SJSA1 (cell line): ENCODE measurements at regions not wholly inside any gene's neighbourhood (a gene's known extent, or its start where the extent isn't known, plus 50 kb on each side); places are given as distances from the start of the nearest gene placed in this dataset.

Source experiments
- DNase-seq, 2 experiments: peaks; one replicate each; pipeline ENCODE4 v3.0.0-alpha.2; 2015 to 2020; ENCODE audit warnings: low spot score in 2 of 2, low read depth in 1 of 2
- H3K27ac ChIP-seq: fragments of 250-450 bp; sonication (Bioruptor Pico); 2 replicates; pipeline ENCODE4 v1.5.1; 2020; ENCODE audit warnings: mild to moderate bottlenecking, moderate library complexity
- H3K27me3 ChIP-seq: fragments of 250-450 bp; sonication (Bioruptor Pico); replicated peaks from 2 replicates; pipeline ENCODE4 v1.5.1; 2020; ENCODE audit warnings: mild to moderate bottlenecking, moderate library complexity
- H3K36me3 ChIP-seq: fragments of 250-450 bp; sonication (Bioruptor Pico); 2 replicates; pipeline ENCODE4 v1.5.1; 2020; ENCODE audit warnings: mild to moderate bottlenecking
- H3K4me1 ChIP-seq: fragments of 250-450 bp; sonication (Bioruptor Pico); replicated peaks from 2 replicates; pipeline ENCODE4 v1.6.1; 2021; ENCODE audit warnings: mild to moderate bottlenecking
- H3K4me3 ChIP-seq: fragments of 250-450 bp; sonication (Bioruptor Pico); 2 replicates; pipeline ENCODE4 v1.5.1; 2020; ENCODE audit warnings: mild to moderate bottlenecking
- H3K9me3 ChIP-seq: fragments of 250-450 bp; sonication (Bioruptor Pico); replicated peaks from 2 replicates; pipeline ENCODE4 v1.5.1; 2020; ENCODE audit warnings: mild to moderate bottlenecking

DNA sequence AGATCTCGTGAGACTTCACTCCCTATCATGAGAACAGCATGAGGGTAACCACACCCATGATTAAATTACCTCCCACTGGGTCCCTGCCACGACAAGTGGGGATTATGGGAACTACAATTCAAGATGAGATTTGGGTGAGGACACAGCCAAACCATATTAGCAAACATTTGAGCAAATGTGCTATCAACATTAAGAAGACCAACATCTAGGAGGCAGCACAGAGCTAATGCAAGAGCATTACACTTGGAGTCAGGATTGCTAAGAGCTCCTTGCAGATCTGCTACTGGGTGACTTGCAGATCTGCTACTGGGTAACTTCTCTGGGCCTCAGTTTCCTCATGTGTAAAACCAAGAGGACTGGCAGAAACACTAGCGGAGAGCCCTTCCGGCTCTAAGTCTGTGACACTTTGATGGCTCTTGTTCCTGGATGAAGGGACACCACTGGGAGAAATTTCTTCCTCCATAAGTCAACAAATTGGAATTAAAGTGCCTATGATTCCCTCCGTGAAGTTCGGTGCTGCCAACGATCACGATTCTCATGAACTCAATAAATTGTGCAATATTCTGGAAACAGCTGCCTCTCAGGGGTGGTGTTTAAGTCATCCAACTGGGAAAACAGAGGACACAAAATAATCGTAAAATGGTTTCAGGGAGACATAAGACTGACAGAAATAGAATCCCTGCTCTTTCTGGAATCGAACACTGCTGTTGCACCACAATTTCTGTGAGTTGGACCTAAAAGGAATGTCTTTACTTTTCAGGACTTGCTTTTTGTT is 115.8 kb upstream of the ITGB1 start:
- no peaks in the 10 kb centered on the region for H3K27me3 ChIP-seq
- DNase-seq, result peak in 1 of 2 experiments; percentile 13
- H3K36me3 ChIP-seq, result no peaks in the 10 kb centered on the region
- no peak overlapping the region for H3K4me3 ChIP-seq
- no peak overlapping the region for H3K27ac ChIP-seq
- 0 out of 2 replicates have a peak, but pooled peaks cover 2% of the 10 kb centered on the region for H3K9me3 ChIP-seq
- H3K4me1 ChIP-seq, result no peaks in the 10 kb centered on the region

DNA sequence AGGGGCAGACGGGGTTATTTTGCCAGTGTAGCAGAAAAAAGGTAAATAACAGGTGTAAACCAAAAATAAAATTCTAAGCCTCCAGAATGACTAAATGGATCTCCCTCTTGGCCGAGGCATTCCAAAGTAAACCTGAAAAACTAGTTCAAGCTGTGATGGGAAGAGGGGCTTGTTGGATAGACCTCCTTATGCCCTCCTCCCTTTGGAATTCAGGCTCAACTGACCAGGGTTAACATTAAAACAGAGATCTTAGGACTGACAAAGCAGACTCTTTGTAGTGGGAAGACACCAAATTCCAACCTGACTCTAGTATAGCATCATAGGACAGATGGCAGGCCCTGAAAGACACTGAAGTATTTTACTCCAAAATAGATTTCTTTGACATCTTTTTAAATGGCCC is 113.8 kb upstream of the ITGB1 start:
- 0 out of 2 replicates have a peak, but pooled peaks cover 2% of the 10 kb centered on the region for H3K9me3 ChIP-seq
- no peaks in the 10 kb centered on the region for H3K36me3 ChIP-seq
- no peaks in the 10 kb centered on the region for H3K4me1 ChIP-seq
- no peak overlapping the region for H3K4me3 ChIP-seq
- no peaks in the 10 kb centered on the region for H3K27me3 ChIP-seq
- no peak for DNase-seq
- no peak overlapping the region for H3K27ac ChIP-seq

- no peaks in the 10 kb centered on the region for H3K27me3 ChIP-seq
- 0 out of 2 replicates have a peak, but pooled peaks cover 2% of the 10 kb centered on the region for H3K9me3 ChIP-seq
- no peaks in the 10 kb centered on the region for H3K4me1 ChIP-seq
- H3K36me3 ChIP-seq, result no peaks in the 10 kb centered on the region
- no peak for DNase-seq
- H3K27ac ChIP-seq, result no peak overlapping the region
- H3K4me3 ChIP-seq, result no peak overlapping the region
Measured at GRCh38 chr10:33070101-33070500, 112.1 kb upstream of the ITGB1 start.

DNA sequence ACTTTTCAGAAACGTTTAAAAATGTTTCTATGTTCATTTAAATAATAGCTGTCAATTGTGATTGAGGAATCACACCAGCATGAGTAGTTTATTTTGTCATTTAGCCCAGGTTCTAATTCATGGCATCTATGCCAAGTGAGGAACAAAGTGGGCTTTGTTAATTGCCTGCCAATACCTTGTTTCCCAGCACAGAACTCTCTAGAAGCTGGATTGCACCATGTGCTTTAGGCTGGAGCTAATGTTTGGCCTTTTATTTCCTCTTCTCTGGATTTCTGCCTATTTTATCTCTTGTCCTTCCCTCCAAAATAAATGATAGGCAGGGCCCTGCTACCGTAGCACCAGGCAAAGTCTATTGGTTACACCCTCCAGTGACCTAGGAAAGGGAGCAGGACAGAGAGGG is 109.9 kb upstream of the ITGB1 start:
- Histone ChIP-seq H3K4me1 (no peaks in the 10 kb centered on the region), H3K4me3 (no peak overlapping the region), H3K36me3 (no peaks in the 10 kb centered on the region), H3K9me3 (no peaks in the 10 kb centered on the region), H3K27me3 (no peaks in the 10 kb centered on the region), H3K27ac (no peak overlapping the region)
- DNase-seq, result peak in 1 of 2 experiments; percentile 2

DNA sequence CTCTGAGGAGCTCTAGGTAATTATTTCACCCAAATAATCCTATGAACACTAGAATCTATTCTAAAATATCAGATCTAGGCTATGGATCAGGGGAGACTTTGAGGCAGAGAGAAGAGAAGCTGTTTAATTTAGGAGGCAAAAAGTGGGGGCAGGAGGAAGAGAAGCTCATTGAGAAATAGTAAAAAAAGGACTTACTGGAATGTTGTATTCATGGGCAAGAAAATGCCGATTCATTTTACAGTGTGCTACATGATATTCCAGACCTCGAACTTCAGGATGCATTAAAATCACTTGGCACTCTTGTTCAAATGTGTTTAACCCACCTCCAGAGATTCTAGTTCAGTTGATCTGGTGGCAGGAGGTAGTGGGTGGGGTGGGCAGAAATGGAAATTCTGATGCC is 109.5 kb upstream of the ITGB1 start:
- Histone ChIP-seq H3K9me3 (no peaks in the 10 kb centered on the region), H3K27me3 (no peaks in the 10 kb centered on the region), H3K4me1 (no peaks in the 10 kb centered on the region), H3K4me3 (no peak overlapping the region), H3K36me3 (no peaks in the 10 kb centered on the region), H3K27ac (no peak overlapping the region)
- DNase-seq, result no peak

- Histone ChIP-seq H3K27ac (no peak overlapping the region), H3K36me3 (no peaks in the 10 kb centered on the region), H3K4me1 (no peaks in the 10 kb centered on the region), H3K4me3 (no peak overlapping the region), H3K9me3 (no peaks in the 10 kb centered on the region), H3K27me3 (no peaks in the 10 kb centered on the region)
- DNase-seq, result no peak
Measured at GRCh38 chr10:33066558-33067236, 108.7 kb upstream of the ITGB1 start.

DNA sequence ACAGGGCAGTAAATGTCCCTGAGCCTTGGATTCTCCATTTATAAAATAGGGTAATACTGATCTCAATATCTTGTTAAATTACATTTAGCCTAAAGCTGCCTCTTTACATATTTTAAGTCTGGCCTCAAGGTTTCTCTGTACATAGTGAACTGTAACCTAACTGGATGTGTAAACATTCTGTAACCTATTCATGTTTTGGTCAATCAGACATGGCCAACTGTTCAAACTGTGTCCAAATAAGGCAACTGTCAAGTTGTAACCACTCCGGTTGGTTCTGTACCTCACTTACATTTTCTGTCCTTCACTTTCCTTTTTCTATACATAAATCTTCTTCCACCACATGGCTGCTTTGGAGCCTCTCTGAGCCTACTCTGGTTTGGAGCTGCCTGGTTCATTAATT is 107.1 kb upstream of the ITGB1 start:
- Histone ChIP-seq H3K4me1 (no peaks in the 10 kb centered on the region), H3K27ac (no peak overlapping the region)

DNA sequence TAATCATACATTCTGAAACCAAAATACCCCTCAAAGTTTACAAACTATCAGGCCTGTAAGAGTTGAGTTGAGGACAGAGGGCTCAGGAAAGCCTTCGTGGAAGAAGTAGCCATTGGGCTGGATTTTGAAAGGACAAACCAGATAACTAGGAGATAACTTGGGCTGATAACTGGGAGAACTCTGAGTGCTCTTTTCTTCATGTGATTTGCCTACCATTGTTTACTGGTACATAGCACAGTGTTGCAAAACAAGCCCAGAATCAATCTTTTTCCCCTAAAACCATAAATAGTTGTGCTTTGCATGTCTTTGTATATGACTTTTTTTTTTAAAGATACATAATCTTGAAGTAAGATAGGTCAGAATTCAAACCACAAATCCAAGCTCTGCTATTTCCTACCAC is 106.7 kb upstream of the ITGB1 start:
- Histone ChIP-seq H3K27me3 (no peaks in the 10 kb centered on the region), H3K4me1 (no peaks in the 10 kb centered on the region), H3K4me3 (no peak overlapping the region), H3K9me3 (no peaks in the 10 kb centered on the region), H3K36me3 (no peaks in the 10 kb centered on the region), H3K27ac (no peak overlapping the region)
- DNase-seq, result peak in 1 of 2 experiments; percentile 3

More for the DNA sequence above, 107.1 kb upstream of the ITGB1 start:
- Histone ChIP-seq H3K9me3 (no peaks in the 10 kb centered on the region), H3K36me3 (no peaks in the 10 kb centered on the region), H3K27me3 (no peaks in the 10 kb centered on the region), H3K4me3 (no peak overlapping the region)
- no peak for DNase-seq

DNA sequence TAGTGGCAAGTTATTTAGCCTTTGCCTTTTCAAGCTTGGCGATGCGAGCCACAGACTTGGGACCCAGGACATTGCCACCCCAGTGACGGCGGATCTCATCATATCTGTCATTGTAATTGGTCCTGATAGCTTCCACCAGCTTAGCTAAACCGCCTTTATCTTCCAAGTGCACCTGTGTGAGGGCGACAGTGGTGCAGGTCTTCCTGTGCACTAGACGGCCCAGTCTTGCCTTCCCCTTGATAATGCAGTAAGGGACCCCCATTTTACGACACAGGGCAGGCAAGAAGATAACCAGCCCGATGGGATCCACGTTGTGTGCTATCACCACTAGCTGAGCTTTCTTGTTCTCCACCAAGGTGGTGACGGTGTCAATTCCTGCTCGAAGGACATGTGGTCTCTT is 99.6 kb upstream of the ITGB1 start:
- H3K36me3 ChIP-seq, result no peaks in the 10 kb centered on the region
- H3K4me1 ChIP-seq, result no peaks in the 10 kb centered on the region
- no peaks in the 10 kb centered on the region for H3K9me3 ChIP-seq
- H3K27ac ChIP-seq, result no peak overlapping the region
- H3K27me3 ChIP-seq, result no peaks in the 10 kb centered on the region
- H3K4me3 ChIP-seq, result no peak overlapping the region
- DNase-seq, result peak in 1 of 2 experiments; percentile 14

- H3K27me3 ChIP-seq, result no peaks in the 10 kb centered on the region
- H3K27ac ChIP-seq, result no peak overlapping the region
- H3K4me1 ChIP-seq, result no peaks in the 10 kb centered on the region
- no peaks in the 10 kb centered on the region for H3K9me3 ChIP-seq
- no peaks in the 10 kb centered on the region for H3K36me3 ChIP-seq
- DNase-seq, result no peak
- H3K4me3 ChIP-seq, result no peak overlapping the region
Measured at GRCh38 chr10:33056828-33057596, 99.0 kb upstream of the ITGB1 start.

- no peaks in the 10 kb centered on the region for H3K9me3 ChIP-seq
- no peaks in the 10 kb centered on the region for H3K36me3 ChIP-seq
- no peak overlapping the region for H3K27ac ChIP-seq
- no peaks in the 10 kb centered on the region for H3K27me3 ChIP-seq
- H3K4me1 ChIP-seq, result 0 out of 2 replicates have a peak, but pooled peaks cover 2% of the 10 kb centered on the region
- peak in 1 of 2 experiments; percentile 9 for DNase-seq
- H3K4me3 ChIP-seq, result no peak overlapping the region
Measured at GRCh38 chr10:33055625-33056024, 97.6 kb upstream of the ITGB1 start.

DNA sequence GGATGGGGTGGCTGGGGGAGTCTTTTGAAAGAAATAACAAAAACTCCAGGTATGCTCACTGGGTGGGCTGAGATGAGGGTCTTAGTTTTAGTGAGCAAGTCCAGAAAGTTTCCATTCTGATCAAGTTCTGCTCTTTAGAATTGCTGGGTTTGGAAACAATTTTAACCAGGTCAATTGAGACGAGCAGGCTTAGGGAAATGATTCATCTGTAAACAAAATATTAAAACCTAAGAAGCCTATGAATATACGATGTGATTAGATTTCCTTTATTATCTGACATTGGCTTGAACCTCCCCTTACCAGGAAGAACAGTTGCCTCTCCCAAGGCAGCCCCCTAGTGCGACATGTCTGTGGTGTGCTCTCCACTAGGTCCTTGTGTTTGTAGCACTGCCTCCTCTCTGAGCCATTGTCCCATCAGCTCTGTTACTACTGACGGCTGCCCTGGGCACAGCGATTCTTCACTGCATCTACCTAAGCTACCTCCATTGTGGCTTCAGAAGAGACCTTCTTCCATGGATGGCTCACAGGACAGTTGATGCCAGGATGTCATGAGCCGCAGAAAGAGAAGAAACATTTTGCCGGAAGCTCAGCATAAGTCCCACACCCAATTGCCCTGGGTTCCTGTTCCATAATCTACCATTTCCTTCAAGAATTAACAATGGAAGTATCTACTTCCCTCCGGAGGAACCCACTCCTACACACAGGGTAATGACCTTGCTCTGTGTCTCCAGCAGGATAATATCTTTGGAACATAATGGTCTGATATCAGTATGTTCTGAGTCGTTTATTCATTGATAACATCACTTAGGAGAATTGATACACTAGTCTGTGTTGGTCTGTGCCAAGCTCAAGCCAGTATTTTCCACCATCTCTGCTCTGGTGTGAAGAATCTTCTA is 95.1 kb upstream of the ITGB1 start:
- Histone ChIP-seq H3K27me3 (no peaks in the 10 kb centered on the region), H3K27ac (no peak overlapping the region), H3K4me1 (0 out of 2 replicates have a peak, but pooled peaks cover 3% of the 10 kb centered on the region), H3K4me3 (no peak overlapping the region), H3K9me3 (no peaks in the 10 kb centered on the region), H3K36me3 (no peaks in the 10 kb centered on the region)
- DNase-seq, result peak in 1 of 2 experiments; percentile 22

- Histone ChIP-seq H3K36me3 (no peaks in the 10 kb centered on the region), H3K4me3 (no peak overlapping the region), H3K27ac (no peak overlapping the region), H3K27me3 (no peaks in the 10 kb centered on the region), H3K4me1 (0 out of 2 replicates have a peak, but pooled peaks cover 3% of the 10 kb centered on the region), H3K9me3 (no peaks in the 10 kb centered on the region)
- no peak for DNase-seq
Measured at GRCh38 chr10:33052263-33052875, 94.3 kb upstream of the ITGB1 start.
